ENCODE measurements at regions not wholly inside any gene's neighbourhood (a gene's known extent, or its start where the extent isn't known, plus 50 kb on each side); places are given as distances from the start of the nearest gene placed in this dataset.

GRCh38 chr21:20306836-20307235, 691.4 kb upstream of the NCAM2 start:
- no peak for DNase-seq

DNA sequence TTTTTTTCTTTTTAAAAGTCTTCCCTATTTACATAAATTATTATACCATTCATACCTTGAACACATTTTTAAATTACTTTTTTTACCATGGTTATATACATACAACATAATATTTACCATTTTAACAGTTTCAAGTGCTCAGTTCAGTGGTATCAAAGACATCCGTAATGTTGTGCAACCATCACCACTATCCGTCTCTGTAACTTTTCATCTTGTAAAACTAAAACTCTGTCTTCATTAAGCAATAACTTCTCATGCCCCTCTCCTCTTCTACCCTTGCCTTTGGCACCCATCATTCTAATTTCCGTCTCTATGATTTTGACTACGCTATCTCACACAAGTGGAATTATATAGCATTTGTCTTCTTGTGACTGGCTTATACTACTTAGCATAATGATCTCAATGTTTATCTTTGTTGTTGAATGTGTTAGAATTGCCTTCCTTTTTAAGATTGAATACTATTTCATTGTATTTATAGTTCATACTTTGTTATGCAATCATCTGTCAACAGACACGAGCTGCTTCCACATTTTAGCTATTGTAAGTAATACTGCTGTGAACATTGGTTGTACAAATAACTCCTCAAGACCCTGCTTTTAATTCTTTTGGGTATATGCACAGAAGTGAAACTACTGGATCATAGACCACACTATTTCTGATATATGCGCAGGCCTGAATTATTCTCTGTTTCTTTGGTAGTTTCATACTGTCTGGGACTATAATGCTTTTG, 689.5 kb upstream of the NCAM2 start:
- no peak for DNase-seq

DNA sequence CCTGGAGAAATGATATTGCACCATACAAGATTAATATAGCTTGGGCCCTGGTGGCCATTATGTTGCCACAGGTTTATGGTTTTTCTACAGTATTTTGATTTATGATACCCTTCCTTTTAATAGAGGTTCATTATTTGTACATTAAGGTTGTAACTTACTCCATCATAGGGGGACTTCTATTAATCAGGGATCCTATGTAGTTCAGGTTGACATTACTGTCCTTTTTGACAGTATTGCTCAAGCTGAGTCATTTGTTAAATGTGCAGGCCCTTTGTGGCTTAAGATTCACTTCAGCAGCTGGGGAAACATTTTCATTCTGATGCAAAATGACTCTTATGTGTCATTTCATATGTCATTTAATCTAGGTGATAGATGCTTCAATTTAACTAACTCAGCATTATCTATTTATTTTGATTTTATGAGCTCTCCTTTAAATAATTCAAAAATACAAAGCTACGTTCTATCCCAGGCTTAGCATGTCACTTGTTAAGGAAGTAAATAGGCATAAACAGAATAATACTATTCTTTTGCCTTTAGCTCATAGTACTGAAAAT, 686.9 kb upstream of the NCAM2 start:
- DNase-seq: no peak

- DNase-seq: no peak
Observed at GRCh38 chr21:20313013-20313412, 685.2 kb upstream of the NCAM2 start.

- no peak for DNase-seq
Observed at GRCh38 chr21:20315042-20315441, 683.2 kb upstream of the NCAM2 start.

DNA sequence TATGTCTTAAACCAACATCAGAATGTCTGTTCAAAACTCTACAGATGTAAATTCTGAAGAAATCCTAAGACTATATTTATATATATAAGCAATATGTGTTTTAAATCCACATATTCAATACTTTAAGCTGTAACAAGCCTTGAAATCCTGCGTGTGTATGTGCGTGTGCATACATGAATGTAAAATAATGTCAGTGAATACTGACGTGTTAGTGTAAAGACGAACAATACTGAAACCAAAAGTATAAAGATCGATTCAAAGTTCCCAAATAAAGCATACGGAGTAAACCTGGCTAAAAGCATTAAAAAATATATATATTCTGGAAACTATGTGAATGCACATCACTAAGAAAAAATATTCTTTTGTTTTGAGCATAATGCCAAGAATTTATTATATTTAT, 668.6 kb upstream of the NCAM2 start:
- no peak for DNase-seq

DNA sequence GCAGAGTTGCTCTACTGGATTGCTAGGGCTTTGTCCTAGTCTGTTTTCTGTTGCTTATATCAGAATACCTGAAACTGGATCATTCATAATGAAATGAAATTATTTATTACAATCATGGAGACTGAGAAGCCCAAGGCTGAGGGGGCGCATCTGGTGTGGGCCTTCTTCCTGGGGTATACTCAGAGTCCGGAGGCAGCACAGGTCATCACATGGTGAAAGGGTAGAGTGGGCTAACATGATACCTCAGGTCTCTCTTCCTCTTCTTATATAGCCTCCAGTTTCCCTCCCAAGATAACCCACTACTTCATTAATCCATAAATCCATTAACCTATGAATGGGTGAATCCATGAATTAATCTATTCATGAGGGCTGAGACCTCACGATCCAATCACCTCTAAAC, 667.6 kb upstream of the NCAM2 start:
- DNase-seq: no peak

- DNase-seq: no peak
Observed at GRCh38 chr21:20334585-20334984, 663.6 kb upstream of the NCAM2 start.

GRCh38 chr21:20341431-20341830, 656.8 kb upstream of the NCAM2 start:
- DNase-seq: no peak

GRCh38 chr21:20343186-20343585, 655.0 kb upstream of the NCAM2 start:
- no peak for DNase-seq

DNA sequence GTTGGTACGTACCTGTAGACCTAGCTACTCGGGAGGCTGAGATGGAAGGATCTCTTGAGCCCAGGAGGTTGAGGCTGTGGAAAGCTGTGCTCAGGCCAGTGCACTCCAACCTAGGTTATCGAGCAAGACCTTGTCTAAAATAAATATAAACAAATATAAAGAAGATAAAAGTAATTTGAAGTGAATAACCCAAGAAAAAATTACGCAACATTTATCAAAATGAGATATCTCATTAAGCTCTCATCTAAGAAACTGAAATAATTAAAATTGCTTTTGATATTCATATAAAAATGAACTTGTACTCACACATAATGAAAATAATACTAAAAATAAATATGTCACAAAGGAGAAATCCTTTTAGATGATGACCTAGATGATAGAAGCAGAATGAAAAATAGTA, 647.1 kb upstream of the NCAM2 start:
- no peak for DNase-seq

DNA sequence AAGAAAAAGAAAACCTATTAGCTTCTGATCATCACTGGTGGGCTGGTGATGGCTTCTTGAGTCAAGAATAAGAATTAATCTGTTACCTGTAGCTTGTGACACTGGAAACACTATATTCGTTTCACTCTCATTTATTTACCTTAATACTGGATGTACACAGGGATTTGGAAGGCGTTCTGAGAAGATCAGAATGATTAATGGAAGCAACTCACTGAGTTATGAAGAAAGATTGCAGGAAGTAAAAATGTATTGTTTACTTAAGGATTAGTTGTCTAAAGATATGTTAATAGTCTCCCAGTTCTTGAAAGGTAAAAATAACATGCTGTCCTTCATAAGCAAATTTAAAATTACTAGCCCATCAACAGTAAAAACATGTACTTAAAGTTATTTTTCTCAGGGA, 644.9 kb upstream of the NCAM2 start:
- no peak for DNase-seq

- no peak for DNase-seq
Observed at GRCh38 chr21:20373031-20373430, 625.2 kb upstream of the NCAM2 start.

DNA sequence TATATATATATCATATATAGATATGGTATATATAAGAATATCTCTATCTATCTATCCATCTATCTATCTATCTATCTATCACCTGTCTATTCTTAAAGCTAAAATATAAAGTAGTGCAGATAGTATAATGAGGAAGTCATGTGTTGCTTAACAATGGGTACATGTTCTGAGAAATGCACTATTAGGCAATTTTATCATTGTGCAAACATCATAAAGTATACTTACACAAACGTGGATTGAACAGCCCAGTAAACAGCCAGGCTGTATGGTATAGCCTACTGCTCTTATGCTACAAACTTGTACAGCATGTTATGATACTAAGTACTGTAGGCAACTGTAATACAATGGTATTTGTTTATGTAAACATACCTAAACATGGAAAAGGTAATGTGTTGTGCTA, 621.0 kb upstream of the NCAM2 start:
- DNase-seq: no peak

DNA sequence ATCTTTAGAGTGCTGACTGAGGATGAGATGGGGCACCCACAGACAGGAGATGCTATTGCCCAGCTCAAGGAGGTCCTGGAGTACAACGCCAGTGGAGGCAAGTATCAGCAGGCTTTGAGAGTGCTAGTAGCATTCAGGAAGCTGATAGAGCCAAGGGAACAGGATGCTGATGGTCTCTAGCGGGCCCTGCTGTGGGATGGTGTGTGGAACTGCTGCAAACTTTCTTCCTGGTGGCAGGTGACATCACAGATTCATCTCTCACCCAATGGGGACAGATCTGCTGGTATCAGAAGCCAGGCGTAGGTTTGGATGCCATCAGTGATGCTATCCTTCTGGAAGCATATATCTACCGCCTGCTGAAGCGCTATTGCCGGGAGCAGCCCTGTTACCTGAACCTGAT, 609.8 kb upstream of the NCAM2 start:
- no peak for DNase-seq

GRCh38 chr21:20396798-20397197, 601.4 kb upstream of the NCAM2 start:
- no peak for DNase-seq

DNA sequence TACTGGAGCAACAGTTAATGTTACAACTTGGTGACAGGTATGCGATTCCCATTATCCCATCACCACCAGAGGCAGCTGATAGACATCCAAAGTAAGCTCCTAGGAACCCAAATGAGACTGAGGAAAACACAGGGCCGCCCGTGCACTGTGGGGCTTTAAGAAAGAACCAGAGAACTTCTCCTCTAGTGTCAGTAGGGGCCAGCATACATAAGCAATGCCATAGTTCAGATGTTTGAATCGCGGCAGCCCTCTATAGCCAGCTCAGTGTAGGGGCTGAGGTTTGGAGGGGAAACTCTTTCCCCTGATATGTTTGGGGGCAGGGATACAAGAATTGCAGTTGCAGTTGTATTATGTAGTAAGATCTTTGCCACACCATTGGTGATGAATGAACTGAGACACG, 593.3 kb upstream of the NCAM2 start:
- DNase-seq: no peak

DNA sequence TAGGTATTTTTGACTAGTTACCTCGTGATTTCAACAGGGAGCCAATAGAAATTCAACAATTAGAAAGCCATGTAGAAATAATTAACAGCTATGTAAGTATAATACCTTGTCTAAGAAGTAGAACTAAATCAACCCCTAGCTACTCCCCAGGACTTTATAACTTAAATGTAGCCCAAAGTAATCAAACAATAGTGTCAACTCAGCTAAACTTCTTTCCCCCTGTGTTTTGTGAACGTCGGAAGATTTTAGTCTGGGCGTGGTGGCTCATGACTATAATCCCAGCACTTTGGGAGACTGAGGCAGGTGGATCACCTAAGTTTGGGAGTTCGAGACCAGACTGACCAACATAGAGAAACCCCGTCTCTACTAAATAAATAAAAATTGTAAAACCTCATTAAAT, 579.9 kb upstream of the NCAM2 start:
- no peak for DNase-seq

- no peak for DNase-seq
Observed at GRCh38 chr21:20419772-20420171, 578.4 kb upstream of the NCAM2 start.

DNA sequence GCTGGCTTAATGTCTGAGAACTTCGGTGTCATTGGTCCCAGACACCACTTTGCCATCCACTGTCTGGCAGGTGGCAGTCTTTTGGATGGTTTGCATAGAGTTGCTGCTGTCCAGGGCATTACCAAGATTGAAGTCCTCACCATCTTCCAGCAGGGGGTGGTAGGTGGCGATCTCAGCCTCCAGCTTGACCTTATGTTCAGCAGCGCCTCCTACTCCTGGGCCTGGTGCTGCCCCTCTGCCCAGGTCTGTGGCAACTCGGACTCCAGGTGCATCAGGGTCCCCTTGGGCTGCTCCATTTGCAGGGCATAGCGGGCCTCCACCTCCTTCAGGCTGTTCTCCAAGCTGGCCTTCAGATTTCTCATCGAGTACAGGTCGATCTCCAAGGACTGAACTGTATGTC, 573.3 kb upstream of the NCAM2 start:
- no peak for DNase-seq

- no peak for DNase-seq
Observed at GRCh38 chr21:20425856-20426255, 572.4 kb upstream of the NCAM2 start.

DNA sequence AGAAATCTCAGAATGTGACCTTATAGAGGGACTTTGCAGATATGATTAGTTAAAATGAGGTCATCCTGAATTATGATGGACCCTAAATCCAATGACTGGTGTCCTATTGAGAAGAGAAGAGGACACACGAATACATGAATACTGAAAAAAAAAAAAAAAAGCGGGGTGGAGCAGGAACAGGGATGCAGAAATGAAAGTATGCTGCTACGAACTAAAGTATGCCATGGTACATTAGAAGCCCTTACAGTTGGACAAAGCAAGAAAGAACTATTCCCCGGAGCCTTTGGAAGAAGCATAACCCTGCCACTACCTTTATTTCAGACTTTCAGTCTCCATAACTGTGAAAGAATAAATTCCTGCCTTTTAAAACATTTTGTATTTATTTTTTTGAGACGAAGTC, 557.9 kb upstream of the NCAM2 start:
- no peak for DNase-seq

DNA sequence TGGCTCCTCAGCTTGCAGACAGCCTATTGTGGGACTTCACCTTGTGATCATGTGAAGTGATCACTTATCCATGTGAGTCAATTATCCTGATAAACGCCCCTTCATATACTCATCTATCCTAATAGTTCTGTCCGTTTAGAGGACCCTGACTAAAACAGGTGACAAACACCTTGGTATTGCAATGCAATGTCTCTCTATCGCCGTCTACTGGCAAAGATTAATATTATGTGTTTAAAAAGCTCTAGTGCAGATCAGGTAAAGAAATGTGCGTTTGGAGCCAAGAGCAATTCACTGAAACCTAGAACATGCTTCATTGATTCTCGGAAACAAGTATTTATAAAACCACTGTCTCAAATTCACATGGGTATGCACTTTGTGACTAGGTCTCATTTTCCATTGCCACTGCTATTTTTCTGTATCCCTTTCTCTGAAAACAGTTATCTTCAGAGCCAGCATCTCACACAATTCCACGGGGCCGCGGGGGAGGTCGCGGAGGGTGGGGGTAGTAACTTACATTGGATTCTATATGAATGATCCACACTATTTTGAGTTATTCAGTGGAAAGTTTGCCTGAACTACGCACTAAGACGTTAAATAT, 554.6 kb upstream of the NCAM2 start:
- no peak for DNase-seq

- DNase-seq: no peak
Observed at GRCh38 chr21:20445971-20446370, 552.2 kb upstream of the NCAM2 start.

GRCh38 chr21:20451046-20451445, 547.2 kb upstream of the NCAM2 start:
- no peak for DNase-seq
